H9 (cell line): ENCODE measurements at regions not wholly inside any gene's neighbourhood (a gene's known extent, or its start where the extent isn't known, plus 50 kb on each side); places are given as distances from the start of the nearest gene placed in this dataset.

Source experiments
- DNase-seq: peaks from one replicate; pipeline ENCODE4 v3.0.0-alpha.2; 2017
- H2AFZ ChIP-seq: one replicate; pipeline ENCODE4 v1.6.1; 2013; ENCODE audit warnings: mild to moderate bottlenecking, low read length, control low read depth, moderate library complexity
- H2AK5ac ChIP-seq: 2 replicates; pipeline ENCODE4 v1.6.1; 2013; ENCODE audit warnings: low read length, control low read depth, mixed read lengths; ENCODE audit not compliant: insufficient read length
- H2BK120ac ChIP-seq: one replicate; pipeline ENCODE4 v1.6.1; 2013; ENCODE audit warnings: low read depth, mild to moderate bottlenecking, low read length, control low read depth, inconsistent platforms; ENCODE audit not compliant: poor library complexity, severe bottlenecking
- H2BK12ac ChIP-seq: 2 replicates; pipeline ENCODE4 v1.6.1; 2013; ENCODE audit warnings: low read length, control low read depth, mixed read lengths, low read depth; ENCODE audit not compliant: insufficient read length
- H2BK15ac ChIP-seq: 2 replicates; pipeline ENCODE4 v1.6.1; 2013; ENCODE audit warnings: low read depth, low read length, control low read depth
- H2BK20ac ChIP-seq: one replicate; pipeline ENCODE4 v1.6.1; 2013; ENCODE audit warnings: low read depth, mild to moderate bottlenecking, low read length, control low read depth, inconsistent platforms; ENCODE audit not compliant: poor library complexity, severe bottlenecking
- H2BK5ac ChIP-seq: 2 replicates; pipeline ENCODE4 v1.6.1; 2013; ENCODE audit warnings: low read length, control low read depth, mixed read lengths; ENCODE audit not compliant: insufficient read length
- H3K14ac ChIP-seq: 2 replicates; pipeline ENCODE4 v1.6.1; 2013; ENCODE audit warnings: low read length, control low read depth; ENCODE audit not compliant: insufficient read depth
- H3K18ac ChIP-seq: 2 replicates; pipeline ENCODE4 v1.6.1; 2013; ENCODE audit warnings: low read depth, mild to moderate bottlenecking, mixed read lengths, low read length, control low read depth; ENCODE audit not compliant: insufficient read length
- H3K23ac ChIP-seq: 2 replicates; pipeline ENCODE4 v1.6.1; 2013; ENCODE audit warnings: low read length, control low read depth, mixed read lengths, low read depth; ENCODE audit not compliant: insufficient read length
- H3K23me2 ChIP-seq: 2 replicates; pipeline ENCODE4 v1.6.1; 2013; ENCODE audit warnings: low read depth, mild to moderate bottlenecking, mixed read lengths, low read length, control low read depth; ENCODE audit not compliant: insufficient read length, poor library complexity, severe bottlenecking
- H3K27ac ChIP-seq: 2 replicates; pipeline ENCODE4 v1.5.1; 2013; ENCODE audit warnings: low read length, control low read depth, mixed read lengths, low read depth; ENCODE audit not compliant: insufficient read length
- H3K27me3 ChIP-seq: 2 replicates; pipeline ENCODE4 v1.6.1; 2013; ENCODE audit warnings: low read length, control low read depth, inconsistent platforms; ENCODE audit not compliant: insufficient read depth
- H3K4ac ChIP-seq: 2 replicates; pipeline ENCODE4 v1.6.1; 2013; ENCODE audit warnings: low read depth, mild to moderate bottlenecking, control low read depth, inconsistent platforms, low read length, moderate library complexity
- H3K4me1 ChIP-seq: 2 replicates; pipeline ENCODE4 v1.6.1; 2013; ENCODE audit warnings: low read length, control low read depth, inconsistent platforms; ENCODE audit not compliant: insufficient read depth
- H3K4me2 ChIP-seq: 2 replicates; pipeline ENCODE4 v1.6.1; 2013; ENCODE audit warnings: low read length, control low read depth, mixed read lengths; ENCODE audit not compliant: insufficient read length, insufficient read depth
- H3K56ac ChIP-seq: 2 replicates; pipeline ENCODE4 v1.6.1; 2013; ENCODE audit warnings: low read depth, mild to moderate bottlenecking, mixed read lengths, low read length, control low read depth; ENCODE audit not compliant: insufficient read length
- H3K79me1 ChIP-seq: 2 replicates; pipeline ENCODE4 v1.6.1; 2013; ENCODE audit warnings: low read depth, mild to moderate bottlenecking, moderate library complexity, low read length, control low read depth, inconsistent platforms; ENCODE audit not compliant: insufficient read depth, poor library complexity, severe bottlenecking
- H3K79me2 ChIP-seq: 2 replicates; pipeline ENCODE4 v1.6.1; 2013; ENCODE audit warnings: low read length, control low read depth, inconsistent platforms; ENCODE audit not compliant: insufficient read depth
- H3K9ac ChIP-seq: 2 replicates; pipeline ENCODE4 v1.6.1; 2013; ENCODE audit warnings: low read length, control low read depth, mixed read lengths; ENCODE audit not compliant: insufficient read length; ENCODE audit errors: extremely low read depth
- H3K9me3 ChIP-seq: one replicate; pipeline ENCODE4 v1.6.1; 2013; ENCODE audit warnings: low read depth, low read length, inconsistent platforms; ENCODE audit not compliant: control insufficient read depth
- H3T11ph ChIP-seq: one replicate; pipeline ENCODE4 v1.6.1; 2013; ENCODE audit warnings: mild to moderate bottlenecking, low read length, control low read depth, inconsistent platforms
- H4K20me1 ChIP-seq: one replicate; pipeline ENCODE4 v1.6.1; 2013; ENCODE audit not compliant: control insufficient read depth, insufficient read length, insufficient read depth
- H4K5ac ChIP-seq: 2 replicates; pipeline ENCODE4 v1.6.1; 2013; ENCODE audit warnings: low read depth, mild to moderate bottlenecking, mixed read lengths, low read length, control low read depth; ENCODE audit not compliant: insufficient read length
- H4K8ac ChIP-seq: replicated peaks from 2 replicates; pipeline ENCODE4 v1.6.1; 2013; ENCODE audit warnings: low read length, control low read depth, mixed read lengths, low read depth; ENCODE audit not compliant: insufficient read length
- H4K91ac ChIP-seq: 2 replicates; pipeline ENCODE4 v1.6.1; 2013; ENCODE audit warnings: low read depth, mild to moderate bottlenecking, moderate library complexity, mixed read lengths, low read length, control low read depth; ENCODE audit not compliant: insufficient read length
- H3K27ac Mint-ChIP-seq, 3 experiments: 2 replicates in 2 of 3; 3 replicates in 1 of 3; pipeline ENCODE4 v1.8.0; 2020 to 2021; ENCODE audit warnings: mixed read lengths in 3 of 3, mild to moderate bottlenecking in 1 of 3, moderate library complexity in 1 of 3
- H3K27me3 Mint-ChIP-seq: 2 replicates; pipeline ENCODE4 v1.8.0; 2021; ENCODE audit warnings: low read depth, mild to moderate bottlenecking, moderate library complexity, mixed read lengths
- H3K36me3 Mint-ChIP-seq, 3 experiments: 2 replicates in 2 of 3; 3 replicates in 1 of 3; pipeline ENCODE4 v1.8.0; 2020 to 2021; ENCODE audit warnings: low read depth in 3 of 3, mixed read lengths in 3 of 3; ENCODE audit not compliant: insufficient read depth in 1 of 3
- H3K4me1 Mint-ChIP-seq, 2 experiments: 2 replicates each; pipeline ENCODE4 v1.8.0; 2020; ENCODE audit warnings: mixed read lengths in 2 of 2
- H3K4me3 Mint-ChIP-seq, 2 experiments: 2 replicates in 1 of 2; 3 replicates in 1 of 2; pipeline ENCODE4 v1.8.0; 2020 to 2021; ENCODE audit warnings: mild to moderate bottlenecking in 2 of 2, mixed read lengths in 2 of 2, moderate library complexity in 1 of 2
- H3K9me3 Mint-ChIP-seq, 2 experiments: 2 replicates in 1 of 2; 3 replicates in 1 of 2; pipeline ENCODE4 v1.8.0; 2020; ENCODE audit warnings: mild to moderate bottlenecking in 2 of 2, mixed read lengths in 2 of 2, moderate library complexity in 1 of 2
- WGBS: extraction: QIAGEN DNeasy Blood & Tissue Kit; methylation state at CpG from one replicate; pipeline ENCODE4 v1.1.7; 2013; ENCODE audit warnings: missing lambda C conversion rate, low lambda C conversion rate, mixed read lengths; ENCODE audit not compliant: insufficient read length; ENCODE audit errors: extremely low coverage; 5-methylcytosine and 5-hydroxymethylcytosine counted together
- TF ChIP-seq, protein P1 (sequence below): fragments of 200-600 bp; sonication (generic); conservative IDR thresholded peaks from 3 replicates; pipeline ENCODE4 v1.8.0; 2021; ENCODE audit warnings: antibody characterized with exemption, mild to moderate bottlenecking

GRCh38 chr17:52754838-52755237, 596.3 kb upstream of the CA10 start:
- Histone ChIP-seq H3K4me1 (no peaks in the 10 kb centered on the region), H4K91ac (no peak overlapping the region), H3K79me2 (no peaks in the 10 kb centered on the region), H3K23me2 (no peaks in the 10 kb centered on the region), H2BK15ac (no peak overlapping the region), H2AFZ (no peak overlapping the region), H3K14ac (no peak overlapping the region), H3K23ac (no peak overlapping the region), H3K4ac (no peak overlapping the region), H2BK120ac (no peak overlapping the region), H3K4me2 (no peak overlapping the region), H2BK5ac (no peak overlapping the region), H2BK12ac (no peak overlapping the region), H3K27me3 (no peaks in the 10 kb centered on the region), H3K9ac (no peak overlapping the region), H4K5ac (no peak overlapping the region), H3K79me1 (no peaks in the 10 kb centered on the region), H3K18ac (no peak overlapping the region), H2BK20ac (no peak overlapping the region), H3K27ac (no peak overlapping the region), H3K9me3 (no peaks in the 10 kb centered on the region), H4K8ac (no peak overlapping the region), H3K56ac (no peak overlapping the region), H2AK5ac (no peak overlapping the region), H3T11ph (no peak overlapping the region), H4K20me1 (no peaks in the 10 kb centered on the region)
- no peak overlapping the region for H3K27ac Mint-ChIP-seq
- peaks cover 3 to 5% of the 10 kb centered on the region in 2 experiments; a peak in 4 of 5 replicates for H3K9me3 Mint-ChIP-seq
- no peak for DNase-seq
- H3K27me3 Mint-ChIP-seq, result no peaks in the 10 kb centered on the region
- H3K4me1 Mint-ChIP-seq, result peaks cover 3 to 4% of the 10 kb centered on the region in 2 experiments; a peak in 2 of 4 replicates
- H3K4me3 Mint-ChIP-seq, result no peak overlapping the region
- WGBS, result no CpG with 5 or more reads among the region's 4 CpGs
- H3K36me3 Mint-ChIP-seq, result peaks cover 0 to 5% (median 0%) of the 10 kb centered on the region in 3 experiments; a peak in 2 of 7 replicates
- TF ChIP-seq, protein P1, sequence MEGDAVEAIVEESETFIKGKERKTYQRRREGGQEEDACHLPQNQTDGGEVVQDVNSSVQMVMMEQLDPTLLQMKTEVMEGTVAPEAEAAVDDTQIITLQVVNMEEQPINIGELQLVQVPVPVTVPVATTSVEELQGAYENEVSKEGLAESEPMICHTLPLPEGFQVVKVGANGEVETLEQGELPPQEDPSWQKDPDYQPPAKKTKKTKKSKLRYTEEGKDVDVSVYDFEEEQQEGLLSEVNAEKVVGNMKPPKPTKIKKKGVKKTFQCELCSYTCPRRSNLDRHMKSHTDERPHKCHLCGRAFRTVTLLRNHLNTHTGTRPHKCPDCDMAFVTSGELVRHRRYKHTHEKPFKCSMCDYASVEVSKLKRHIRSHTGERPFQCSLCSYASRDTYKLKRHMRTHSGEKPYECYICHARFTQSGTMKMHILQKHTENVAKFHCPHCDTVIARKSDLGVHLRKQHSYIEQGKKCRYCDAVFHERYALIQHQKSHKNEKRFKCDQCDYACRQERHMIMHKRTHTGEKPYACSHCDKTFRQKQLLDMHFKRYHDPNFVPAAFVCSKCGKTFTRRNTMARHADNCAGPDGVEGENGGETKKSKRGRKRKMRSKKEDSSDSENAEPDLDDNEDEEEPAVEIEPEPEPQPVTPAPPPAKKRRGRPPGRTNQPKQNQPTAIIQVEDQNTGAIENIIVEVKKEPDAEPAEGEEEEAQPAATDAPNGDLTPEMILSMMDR, result no peak
